Breast epithelium (tissue), 3 donors: ENCODE measurements at regions not wholly inside any gene's neighbourhood (a gene's known extent, or its start where the extent isn't known, plus 50 kb on each side); places are given as distances from the start of the nearest gene placed in this dataset.
"Not testable (repeated sequence)": the region's sequence is repeated elsewhere in the genome, so short reads cannot be mapped to it uniquely, and the experiment has no call there.

Experiments used
- CTCF ChIP-seq, 3 donors: fragments of 450-650 bp; IDR thresholded peaks; one replicate each; pipeline ENCODE4 v1.5.1; 2016 to 2017; ENCODE audit warnings: antibody characterized with exemption in 3 of 3, mild to moderate bottlenecking in 3 of 3, moderate library complexity in 3 of 3
- POLR2AphosphoS5 ChIP-seq, 3 donors: sonication (generic); formaldehyde crosslinking; IDR thresholded peaks; one replicate each; pipeline ENCODE4 v1.6.1; 2017; ENCODE audit warnings: antibody characterized with exemption in 3 of 3

DNA sequence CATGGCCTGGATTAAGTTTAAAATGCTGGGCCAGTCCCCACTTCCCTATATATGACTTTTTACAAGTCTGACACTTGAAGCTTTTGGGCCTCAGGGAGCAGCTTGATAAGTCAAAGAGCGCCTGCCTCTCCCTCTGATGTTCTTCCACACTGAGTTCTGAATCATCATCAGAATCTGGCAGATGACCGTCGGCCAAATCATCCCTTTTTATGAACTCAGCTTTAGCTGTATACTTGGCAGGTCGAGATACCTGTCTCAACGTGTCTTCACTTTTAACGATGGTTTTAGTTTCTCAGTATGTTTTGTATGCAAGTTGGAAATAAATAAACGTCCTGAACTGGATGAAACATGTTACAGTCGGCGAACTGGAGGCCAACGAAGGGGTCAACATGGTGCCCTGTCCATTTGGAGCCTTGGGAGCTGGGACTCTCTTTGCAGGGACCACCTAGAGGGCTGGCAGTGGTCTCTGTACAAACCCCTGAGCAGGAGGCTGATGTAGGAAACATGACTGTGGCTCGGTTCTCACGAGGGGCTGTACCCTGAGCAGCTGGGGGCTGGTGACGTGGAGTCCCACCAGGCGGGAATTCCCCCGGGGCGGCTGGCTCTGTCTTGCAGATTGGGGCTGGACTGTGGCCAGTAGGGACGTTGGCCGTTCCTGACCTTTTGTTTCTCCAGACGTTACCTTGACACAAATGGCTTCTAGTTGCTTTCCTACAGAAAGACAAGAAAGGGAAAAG is 192.2 kb upstream of the PRKX start:
- not testable (repeated sequence) for TF ChIP-seq CTCF, POLR2AphosphoS5 (IDR thresholded peaks at IDR 0.05)
